ENCODE measurements at regions not wholly inside any gene's neighbourhood (a gene's known extent, or its start where the extent isn't known, plus 50 kb on each side); places are given as distances from the start of the nearest gene placed in this dataset.
A peak's percentile ranks its signal among the peaks of the same experiment; 100 is the strongest.
"Not testable (repeated sequence)": the region's sequence is repeated elsewhere in the genome, so short reads cannot be mapped to it uniquely, and the experiment has no call there.

DNA sequence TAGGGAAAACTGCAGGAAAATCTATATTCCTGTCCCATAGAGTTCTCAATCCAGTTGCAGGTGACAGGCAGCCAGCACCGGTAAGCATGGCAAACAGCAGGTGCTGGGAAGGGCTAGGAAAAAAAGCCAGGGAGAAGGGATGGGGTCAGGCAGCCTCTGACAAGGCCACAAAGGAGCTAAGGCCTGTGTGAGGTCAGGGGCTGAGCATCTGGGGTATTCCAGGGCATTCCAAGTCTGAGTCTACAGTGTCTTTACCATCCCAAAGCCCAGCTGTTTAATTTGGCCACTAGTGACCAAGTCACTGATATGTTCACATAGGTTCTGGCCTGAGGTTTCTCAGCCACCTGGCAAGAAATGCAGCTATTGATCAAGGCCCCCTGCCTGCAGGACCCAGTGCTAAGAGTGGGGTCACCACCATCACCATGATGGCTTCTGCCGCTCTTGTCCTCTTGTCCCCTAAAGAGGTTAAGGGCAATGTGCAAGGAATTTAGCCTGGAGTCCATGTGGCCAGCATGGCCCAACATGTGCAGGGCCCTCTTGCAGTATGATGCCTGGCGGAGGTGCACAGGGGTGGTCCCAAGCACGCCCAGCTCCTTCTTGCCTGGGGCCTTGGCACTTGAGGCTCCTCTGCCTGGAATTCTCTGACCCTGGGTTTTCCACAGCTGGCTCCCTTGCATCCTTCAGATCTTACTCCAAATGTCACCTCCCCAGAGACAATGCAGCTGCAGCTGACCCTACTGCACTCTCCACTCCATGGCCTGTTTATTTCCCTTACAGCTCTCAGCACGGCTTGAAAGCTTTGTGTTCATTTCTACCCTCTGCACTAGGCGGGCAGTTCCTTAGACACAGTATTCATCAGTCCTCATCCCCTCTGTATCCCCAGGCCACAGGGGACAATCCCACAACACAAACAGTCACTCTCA lies 213.1 kb downstream of the MSX2 start:
- TF ChIP-seq, protein P1, sequence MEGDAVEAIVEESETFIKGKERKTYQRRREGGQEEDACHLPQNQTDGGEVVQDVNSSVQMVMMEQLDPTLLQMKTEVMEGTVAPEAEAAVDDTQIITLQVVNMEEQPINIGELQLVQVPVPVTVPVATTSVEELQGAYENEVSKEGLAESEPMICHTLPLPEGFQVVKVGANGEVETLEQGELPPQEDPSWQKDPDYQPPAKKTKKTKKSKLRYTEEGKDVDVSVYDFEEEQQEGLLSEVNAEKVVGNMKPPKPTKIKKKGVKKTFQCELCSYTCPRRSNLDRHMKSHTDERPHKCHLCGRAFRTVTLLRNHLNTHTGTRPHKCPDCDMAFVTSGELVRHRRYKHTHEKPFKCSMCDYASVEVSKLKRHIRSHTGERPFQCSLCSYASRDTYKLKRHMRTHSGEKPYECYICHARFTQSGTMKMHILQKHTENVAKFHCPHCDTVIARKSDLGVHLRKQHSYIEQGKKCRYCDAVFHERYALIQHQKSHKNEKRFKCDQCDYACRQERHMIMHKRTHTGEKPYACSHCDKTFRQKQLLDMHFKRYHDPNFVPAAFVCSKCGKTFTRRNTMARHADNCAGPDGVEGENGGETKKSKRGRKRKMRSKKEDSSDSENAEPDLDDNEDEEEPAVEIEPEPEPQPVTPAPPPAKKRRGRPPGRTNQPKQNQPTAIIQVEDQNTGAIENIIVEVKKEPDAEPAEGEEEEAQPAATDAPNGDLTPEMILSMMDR (IDR thresholded peaks at IDR 0.05; ENCODE audit: extremely low read depth, missing control alignments), result no peak
- DNase-seq (ENCODE audit: low spot score), result no peak

DNA sequence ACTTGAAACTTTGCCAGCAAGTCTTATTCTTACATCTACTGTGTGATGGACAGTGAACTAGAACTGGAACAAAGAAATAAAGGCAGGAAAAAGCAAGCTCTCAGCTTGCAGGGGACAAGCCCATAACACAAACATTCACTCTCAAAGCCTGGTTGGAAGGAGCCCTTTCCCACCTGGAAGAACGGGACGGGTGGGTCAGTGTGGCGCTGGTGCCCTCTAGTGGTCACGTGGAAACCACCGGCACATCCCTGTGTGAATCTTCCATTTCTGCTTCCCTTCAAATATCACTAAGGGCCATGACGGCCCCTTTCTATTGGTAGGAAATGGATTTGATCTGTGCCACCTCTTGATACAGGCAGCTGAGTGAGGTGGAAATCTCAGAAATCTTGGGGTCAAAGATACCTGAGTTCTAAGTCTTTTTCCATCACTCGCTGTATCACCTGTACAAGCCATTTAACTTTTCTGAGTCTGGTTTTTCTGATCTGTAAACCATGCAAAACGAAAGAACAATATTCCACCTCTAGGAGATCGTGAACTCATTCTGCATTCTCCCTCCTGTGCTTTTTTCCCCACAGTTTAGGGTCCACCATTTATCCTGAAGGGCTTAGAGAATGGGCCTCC lies 211.6 kb downstream of the MSX2 start:
- DNase-seq (ENCODE audit: low spot score), result peak; percentile 53
- TF ChIP-seq, protein P1 (IDR thresholded peaks at IDR 0.05; ENCODE audit: extremely low read depth, missing control alignments), result peak; percentile 80

DNA sequence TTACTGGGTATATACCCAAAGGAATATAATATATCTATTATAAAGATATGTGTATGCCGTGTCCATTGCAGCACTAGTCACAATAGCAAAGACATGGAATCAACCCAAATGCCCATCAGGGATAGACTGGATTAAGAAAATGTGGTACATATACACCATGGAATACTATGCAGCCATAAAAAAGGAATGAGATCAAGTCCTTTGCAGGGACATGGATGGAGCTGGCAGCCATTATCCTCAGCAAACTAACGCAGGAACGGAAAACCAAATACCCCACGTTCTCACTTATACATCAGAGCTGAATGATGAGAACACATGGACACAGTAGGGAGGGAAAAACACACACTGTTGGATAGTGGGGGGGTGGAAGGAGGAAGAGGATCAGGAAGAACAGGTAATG lies 206.7 kb downstream of the MSX2 start:
- DNase-seq (ENCODE audit: low spot score), result not testable (repeated sequence)

DNA sequence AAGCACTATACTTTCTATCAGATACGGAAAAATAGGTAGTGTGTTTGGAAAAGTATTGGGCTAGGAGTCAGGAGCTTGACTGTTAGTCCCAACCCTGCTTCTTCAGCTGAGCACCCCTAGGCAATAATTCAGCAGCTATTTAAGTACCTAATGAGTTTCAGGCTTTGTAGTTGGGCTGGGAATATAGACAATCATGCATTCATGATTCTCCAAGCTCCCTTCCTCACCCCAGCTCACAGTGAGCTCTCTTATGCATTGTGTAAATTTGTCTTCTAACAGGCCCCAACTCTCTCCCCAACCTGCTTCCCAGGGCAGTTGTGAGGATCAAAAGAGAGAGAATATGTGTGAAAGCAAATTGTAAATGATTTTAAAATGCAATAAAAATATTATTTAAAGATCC lies 201.2 kb downstream of the MSX2 start:
- DNase-seq (ENCODE audit: low spot score), result no peak
- TF ChIP-seq, protein P1 (IDR thresholded peaks at IDR 0.05; ENCODE audit: extremely low read depth, missing control alignments), result no peak

DNA sequence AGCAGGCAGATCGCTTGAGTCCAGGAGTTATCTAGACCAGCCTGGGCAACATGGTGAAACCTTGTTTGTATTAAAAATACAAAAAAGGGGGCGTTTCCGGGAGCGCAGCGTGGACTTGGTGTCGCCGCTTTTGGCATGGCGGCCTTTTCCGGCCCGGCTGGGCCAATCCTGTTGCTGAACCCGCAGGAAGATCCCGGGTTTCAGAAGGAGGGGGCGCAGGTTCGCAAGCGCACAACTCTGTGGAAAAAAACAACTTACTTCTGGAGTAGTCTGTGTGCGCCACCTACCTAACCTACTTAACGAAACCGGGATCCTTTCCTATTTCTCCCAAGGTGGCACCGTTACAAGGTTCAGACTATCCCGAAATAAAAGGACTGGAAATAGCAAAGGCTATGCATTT lies 198.6 kb downstream of the MSX2 start:
- DNase-seq (ENCODE audit: low spot score), result no peak
- TF ChIP-seq, protein P1 (IDR thresholded peaks at IDR 0.05; ENCODE audit: extremely low read depth, missing control alignments), result no peak

DNA sequence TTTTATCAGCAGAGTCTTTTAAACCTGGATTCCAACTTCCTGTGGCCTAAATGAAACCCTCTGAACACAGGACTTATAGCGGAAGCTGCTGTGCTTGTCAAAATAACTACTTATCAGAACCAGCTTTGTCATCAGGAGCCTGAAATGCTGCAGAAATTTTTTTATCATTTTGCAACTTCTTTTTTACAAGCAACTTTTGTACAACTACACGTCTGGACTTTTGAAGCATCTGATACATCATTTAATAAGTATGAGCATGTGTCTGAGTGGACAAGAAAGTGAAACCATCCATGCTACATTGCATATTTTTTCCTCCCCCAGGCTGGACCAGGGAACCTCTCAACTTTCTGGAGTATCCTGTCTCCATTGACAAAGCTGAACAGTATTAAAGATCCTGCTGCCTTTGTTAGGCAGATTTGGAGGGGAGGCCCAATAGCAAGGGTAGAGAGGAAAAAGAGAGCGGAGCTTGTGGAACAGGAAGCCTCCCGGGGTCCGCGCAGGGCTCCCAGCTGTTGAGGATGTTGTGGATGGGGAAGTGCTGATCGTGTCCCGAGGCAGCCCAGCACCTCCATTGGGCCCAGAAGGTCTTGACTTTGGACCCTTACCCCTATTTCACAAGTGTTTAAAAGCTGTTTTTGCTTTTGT lies 196.6 kb downstream of the MSX2 start:
- DNase-seq (ENCODE audit: low spot score), result no peak
- TF ChIP-seq, protein P1 (IDR thresholded peaks at IDR 0.05; ENCODE audit: extremely low read depth, missing control alignments), result no peak

DNA sequence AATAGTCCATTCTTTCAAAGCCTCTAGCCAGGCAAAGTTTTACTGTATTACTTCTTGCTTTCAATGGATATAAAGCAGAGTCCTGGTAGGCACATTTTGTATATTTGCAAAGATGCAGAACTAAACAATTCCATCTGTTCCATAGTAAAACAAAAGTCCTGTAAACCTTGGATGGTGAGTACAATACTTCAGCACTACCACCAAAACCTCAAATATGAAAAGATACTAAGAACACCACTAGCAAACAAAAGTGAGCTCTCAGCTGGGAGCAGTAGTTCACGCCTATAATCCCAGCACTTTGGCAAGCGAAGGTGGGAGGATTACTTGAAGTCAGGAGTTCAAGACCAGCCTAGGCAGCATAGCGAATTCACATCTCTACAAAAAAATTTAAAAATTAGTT lies 195.0 kb downstream of the MSX2 start:
- no peak for DNase-seq (ENCODE audit: low spot score)
- TF ChIP-seq, protein P1 (IDR thresholded peaks at IDR 0.05; ENCODE audit: extremely low read depth, missing control alignments), result no peak

All from GM20000 (cell line).